Liver (tissue), 8 donors: ENCODE measurements at regions not wholly inside any gene's neighbourhood (a gene's known extent, or its start where the extent isn't known, plus 50 kb on each side); places are given as distances from the start of the nearest gene placed in this dataset.

Experiments
- DNase-seq: peaks from one replicate; pipeline ENCODE4 v3.0.0-alpha.2; 2017; ENCODE audit warnings: low spot score
- H3K27ac ChIP-seq, 2 donors: one replicate each; pipeline ENCODE4 v1.7.0; 2013; ENCODE audit warnings: inconsistent platforms in 2 of 2, low read length in 2 of 2, control low read depth in 1 of 2, low read depth in 1 of 2, mild to moderate bottlenecking in 1 of 2
- H3K27me3 ChIP-seq, 4 donors: one replicate each; pipeline versions ENCODE4 v1.6.1 to v1.7.0; 2013; ENCODE audit warnings: low read length in 3 of 4, inconsistent platforms in 1 of 4, mild to moderate bottlenecking in 1 of 4, moderate library complexity in 1 of 4; ENCODE audit not compliant: control insufficient read depth in 4 of 4, insufficient read depth in 4 of 4
- H3K36me3 ChIP-seq, 4 donors: one replicate each; pipeline versions ENCODE4 v1.6.1 to v1.7.0; 2013; ENCODE audit warnings: low read length in 3 of 4, mild to moderate bottlenecking in 3 of 4, low read depth in 1 of 4, moderate library complexity in 1 of 4; ENCODE audit not compliant: control insufficient read depth in 4 of 4, insufficient read depth in 3 of 4
- H3K4me1 ChIP-seq, 4 donors: one replicate each; pipeline versions ENCODE4 v1.6.1 to v1.7.0; 2013; ENCODE audit warnings: low read length in 3 of 4, mild to moderate bottlenecking in 3 of 4, moderate library complexity in 1 of 4; ENCODE audit not compliant: control insufficient read depth in 4 of 4, insufficient read depth in 4 of 4
- H3K4me3 ChIP-seq, 3 donors: one replicate each; pipeline versions ENCODE4 v1.6.1 to v1.7.0; 2013; ENCODE audit warnings: low read length in 3 of 3, control low read depth in 1 of 3, low read depth in 1 of 3, mild to moderate bottlenecking in 1 of 3
- H3K9ac ChIP-seq, 2 donors: one replicate each; pipeline ENCODE4 v1.7.0; 2013; ENCODE audit warnings: low read length in 2 of 2, mild to moderate bottlenecking in 2 of 2, moderate library complexity in 2 of 2, control low read depth in 1 of 2, low read depth in 1 of 2
- H3K9me3 ChIP-seq, 4 donors: one replicate each; pipeline versions ENCODE4 v1.6.1 to v1.7.0; 2013; ENCODE audit warnings: low read length in 3 of 4; ENCODE audit not compliant: control insufficient read depth in 4 of 4
- EGR1 ChIP-seq, 2 donors: IDR thresholded peaks; 2 replicates each; pipeline ENCODE4 v1.6.1; 2016 to 2018; ENCODE audit warnings: antibody characterized with exemption in 2 of 2, low read depth in 2 of 2
- FOXA1 ChIP-seq: IDR thresholded peaks from 2 replicates; pipeline ENCODE4 v1.6.1; 2016; ENCODE audit warnings: antibody characterized with exemption
- FOXA2 ChIP-seq: IDR thresholded peaks from 2 replicates; pipeline ENCODE4 v1.6.1; 2016; ENCODE audit warnings: antibody characterized with exemption
- GABPA ChIP-seq, 2 donors: IDR thresholded peaks in 1 of 2; conservative IDR thresholded peaks in 1 of 2; 2 replicates each; pipeline ENCODE4 v1.6.1; 2016; ENCODE audit warnings: antibody characterized with exemption in 2 of 2, mild to moderate bottlenecking in 1 of 2, moderate library complexity in 1 of 2
- HNF4A ChIP-seq, 2 donors: conservative IDR thresholded peaks; 2 replicates each; pipeline ENCODE4 v1.6.1; 2016; ENCODE audit warnings: antibody characterized with exemption in 2 of 2, mild to moderate bottlenecking in 2 of 2
- HNF4G ChIP-seq: IDR thresholded peaks from 2 replicates; pipeline ENCODE4 v1.6.1; 2016; ENCODE audit warnings: antibody characterized with exemption
- JUND ChIP-seq, 2 donors: IDR thresholded peaks; 2 replicates each; pipeline ENCODE4 v1.6.1; 2016; ENCODE audit warnings: antibody characterized with exemption in 2 of 2
- NR2F2 ChIP-seq: IDR thresholded peaks from 2 replicates; pipeline ENCODE4 v1.6.1; 2016; ENCODE audit warnings: antibody characterized with exemption
- RAD21 ChIP-seq, 2 donors: IDR thresholded peaks; 2 replicates each; pipeline ENCODE4 v1.6.1; 2016; ENCODE audit warnings: antibody characterized with exemption in 2 of 2, mild to moderate bottlenecking in 2 of 2
- RXRA ChIP-seq, 2 donors: IDR thresholded peaks; 2 replicates each; pipeline ENCODE4 v1.6.1; 2017 to 2018; ENCODE audit warnings: antibody characterized with exemption in 2 of 2, mild to moderate bottlenecking in 1 of 2
- SP1 ChIP-seq: IDR thresholded peaks from 2 replicates; pipeline ENCODE4 v1.6.1; 2018; ENCODE audit warnings: antibody characterized with exemption, mild to moderate bottlenecking
- TAF1 ChIP-seq: conservative IDR thresholded peaks from 2 replicates; pipeline ENCODE4 v1.6.1; 2016; ENCODE audit warnings: antibody characterized with exemption, mild to moderate bottlenecking
- YY1 ChIP-seq: IDR thresholded peaks from 2 replicates; pipeline ENCODE4 v1.6.1; 2016; ENCODE audit warnings: antibody characterized with exemption, mild to moderate bottlenecking
- WGBS: extraction: QIAGEN DNeasy Blood & Tissue Kit; methylation state at CpG from one replicate; pipeline ENCODE4 v1.1.7; 2013; 5-methylcytosine and 5-hydroxymethylcytosine counted together
- TF ChIP-seq, protein P1 (sequence below): IDR thresholded peaks from 2 replicates; pipeline ENCODE4 v1.6.1; 2016; ENCODE audit warnings: antibody characterized with exemption
- TF ChIP-seq, protein P2 (sequence below): fragments of 150-350 bp; IDR thresholded peaks from 2 replicates; pipeline ENCODE4 v1.5.1; 2017; ENCODE audit warnings: improper control_type of control experiment, low read depth, low read length; ENCODE audit not compliant: missing input control
- TF ChIP-seq, protein P3 (sequence below): IDR thresholded peaks from 2 replicates; pipeline ENCODE4 v1.6.1; 2016; ENCODE audit warnings: antibody characterized with exemption
- TF ChIP-seq, protein P4 (sequence below): IDR thresholded peaks from 2 replicates; pipeline ENCODE4 v1.6.1; 2016; ENCODE audit warnings: antibody characterized with exemption, mild to moderate bottlenecking
- TF ChIP-seq, protein P5 (sequence below): IDR thresholded peaks from 2 replicates; pipeline ENCODE4 v1.6.1; 2016; ENCODE audit warnings: antibody characterized with exemption
- donor health status: healthy.
- donor health status: healthy.
- donor health status: healthy.
- donor health status: healthy.
- donor health status: healthy.

DNA sequence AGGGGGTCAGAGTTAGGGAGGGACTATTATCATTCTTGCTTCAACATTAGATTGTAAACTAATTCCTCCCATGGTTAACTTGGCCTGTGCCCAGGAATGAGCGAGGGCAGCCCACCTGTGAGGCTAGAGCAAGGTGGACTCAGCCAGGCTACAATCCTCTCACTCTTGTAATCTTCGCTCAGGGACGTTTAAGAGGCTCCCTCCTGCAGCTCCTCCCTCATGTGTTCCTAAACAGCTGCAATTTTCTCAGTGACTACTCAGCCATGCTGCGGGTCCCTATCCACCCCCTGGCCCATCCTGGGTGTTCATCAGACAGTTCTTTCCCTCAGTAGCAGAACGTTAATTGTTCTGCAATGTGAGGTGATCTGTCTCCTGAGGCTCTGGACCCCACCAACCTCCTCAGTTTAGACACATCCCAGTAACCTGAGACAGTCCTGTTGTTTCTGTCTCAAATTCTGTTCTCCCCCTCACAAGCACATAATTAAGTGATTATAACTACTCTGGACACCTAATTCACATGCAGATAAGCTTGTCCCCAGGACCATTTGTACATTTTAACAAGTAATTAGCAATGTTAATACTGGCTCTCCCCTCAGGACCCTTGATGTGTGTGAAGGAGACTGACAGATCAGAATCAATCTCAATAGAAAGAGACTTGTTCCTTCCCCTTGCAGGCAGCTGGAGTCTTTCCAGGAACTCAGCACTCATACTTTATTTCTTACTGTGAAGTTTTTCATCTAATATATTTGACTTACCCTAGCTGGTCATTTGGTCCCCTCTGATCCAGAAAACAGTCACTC lies 337.2 kb upstream of the B3GAT1 start:
- peak; percentile 3 for DNase-seq
- no peak for TF ChIP-seq HNF4G
- no peak for TF ChIP-seq YY1
- TF ChIP-seq, protein P1, sequence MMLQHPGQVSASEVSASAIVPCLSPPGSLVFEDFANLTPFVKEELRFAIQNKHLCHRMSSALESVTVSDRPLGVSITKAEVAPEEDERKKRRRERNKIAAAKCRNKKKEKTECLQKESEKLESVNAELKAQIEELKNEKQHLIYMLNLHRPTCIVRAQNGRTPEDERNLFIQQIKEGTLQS: no peak
- TF ChIP-seq FOXA1: no peak
- no peak for TF ChIP-seq FOXA2
- TF ChIP-seq, protein P2, sequence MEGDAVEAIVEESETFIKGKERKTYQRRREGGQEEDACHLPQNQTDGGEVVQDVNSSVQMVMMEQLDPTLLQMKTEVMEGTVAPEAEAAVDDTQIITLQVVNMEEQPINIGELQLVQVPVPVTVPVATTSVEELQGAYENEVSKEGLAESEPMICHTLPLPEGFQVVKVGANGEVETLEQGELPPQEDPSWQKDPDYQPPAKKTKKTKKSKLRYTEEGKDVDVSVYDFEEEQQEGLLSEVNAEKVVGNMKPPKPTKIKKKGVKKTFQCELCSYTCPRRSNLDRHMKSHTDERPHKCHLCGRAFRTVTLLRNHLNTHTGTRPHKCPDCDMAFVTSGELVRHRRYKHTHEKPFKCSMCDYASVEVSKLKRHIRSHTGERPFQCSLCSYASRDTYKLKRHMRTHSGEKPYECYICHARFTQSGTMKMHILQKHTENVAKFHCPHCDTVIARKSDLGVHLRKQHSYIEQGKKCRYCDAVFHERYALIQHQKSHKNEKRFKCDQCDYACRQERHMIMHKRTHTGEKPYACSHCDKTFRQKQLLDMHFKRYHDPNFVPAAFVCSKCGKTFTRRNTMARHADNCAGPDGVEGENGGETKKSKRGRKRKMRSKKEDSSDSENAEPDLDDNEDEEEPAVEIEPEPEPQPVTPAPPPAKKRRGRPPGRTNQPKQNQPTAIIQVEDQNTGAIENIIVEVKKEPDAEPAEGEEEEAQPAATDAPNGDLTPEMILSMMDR: no peak
- no peak for TF ChIP-seq RXRA (IDR thresholded peaks at IDR 0.05)
- TF ChIP-seq NR2F2: no peak
- no peak for TF ChIP-seq TAF1
- TF ChIP-seq, protein P3, sequence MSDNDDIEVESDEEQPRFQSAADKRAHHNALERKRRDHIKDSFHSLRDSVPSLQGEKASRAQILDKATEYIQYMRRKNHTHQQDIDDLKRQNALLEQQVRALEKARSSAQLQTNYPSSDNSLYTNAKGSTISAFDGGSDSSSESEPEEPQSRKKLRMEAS: no peak
- TF ChIP-seq GABPA (IDR thresholded peaks at IDR 0.05 in 1 of 2, conservative IDR thresholded peaks at IDR 0.05 in 1 of 2): no peak
- TF ChIP-seq RAD21 (IDR thresholded peaks at IDR 0.05): no peak
- TF ChIP-seq HNF4A (conservative IDR thresholded peaks at IDR 0.05): no peak
- TF ChIP-seq, protein P4, sequence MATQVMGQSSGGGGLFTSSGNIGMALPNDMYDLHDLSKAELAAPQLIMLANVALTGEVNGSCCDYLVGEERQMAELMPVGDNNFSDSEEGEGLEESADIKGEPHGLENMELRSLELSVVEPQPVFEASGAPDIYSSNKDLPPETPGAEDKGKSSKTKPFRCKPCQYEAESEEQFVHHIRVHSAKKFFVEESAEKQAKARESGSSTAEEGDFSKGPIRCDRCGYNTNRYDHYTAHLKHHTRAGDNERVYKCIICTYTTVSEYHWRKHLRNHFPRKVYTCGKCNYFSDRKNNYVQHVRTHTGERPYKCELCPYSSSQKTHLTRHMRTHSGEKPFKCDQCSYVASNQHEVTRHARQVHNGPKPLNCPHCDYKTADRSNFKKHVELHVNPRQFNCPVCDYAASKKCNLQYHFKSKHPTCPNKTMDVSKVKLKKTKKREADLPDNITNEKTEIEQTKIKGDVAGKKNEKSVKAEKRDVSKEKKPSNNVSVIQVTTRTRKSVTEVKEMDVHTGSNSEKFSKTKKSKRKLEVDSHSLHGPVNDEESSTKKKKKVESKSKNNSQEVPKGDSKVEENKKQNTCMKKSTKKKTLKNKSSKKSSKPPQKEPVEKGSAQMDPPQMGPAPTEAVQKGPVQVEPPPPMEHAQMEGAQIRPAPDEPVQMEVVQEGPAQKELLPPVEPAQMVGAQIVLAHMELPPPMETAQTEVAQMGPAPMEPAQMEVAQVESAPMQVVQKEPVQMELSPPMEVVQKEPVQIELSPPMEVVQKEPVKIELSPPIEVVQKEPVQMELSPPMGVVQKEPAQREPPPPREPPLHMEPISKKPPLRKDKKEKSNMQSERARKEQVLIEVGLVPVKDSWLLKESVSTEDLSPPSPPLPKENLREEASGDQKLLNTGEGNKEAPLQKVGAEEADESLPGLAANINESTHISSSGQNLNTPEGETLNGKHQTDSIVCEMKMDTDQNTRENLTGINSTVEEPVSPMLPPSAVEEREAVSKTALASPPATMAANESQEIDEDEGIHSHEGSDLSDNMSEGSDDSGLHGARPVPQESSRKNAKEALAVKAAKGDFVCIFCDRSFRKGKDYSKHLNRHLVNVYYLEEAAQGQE: no peak
- no peak for TF ChIP-seq SP1
- no peak for TF ChIP-seq EGR1 (IDR thresholded peaks at IDR 0.05; ENCODE audit: low read depth in 2 of 2)
- TF ChIP-seq JUND (IDR thresholded peaks at IDR 0.05): no peak

DNA sequence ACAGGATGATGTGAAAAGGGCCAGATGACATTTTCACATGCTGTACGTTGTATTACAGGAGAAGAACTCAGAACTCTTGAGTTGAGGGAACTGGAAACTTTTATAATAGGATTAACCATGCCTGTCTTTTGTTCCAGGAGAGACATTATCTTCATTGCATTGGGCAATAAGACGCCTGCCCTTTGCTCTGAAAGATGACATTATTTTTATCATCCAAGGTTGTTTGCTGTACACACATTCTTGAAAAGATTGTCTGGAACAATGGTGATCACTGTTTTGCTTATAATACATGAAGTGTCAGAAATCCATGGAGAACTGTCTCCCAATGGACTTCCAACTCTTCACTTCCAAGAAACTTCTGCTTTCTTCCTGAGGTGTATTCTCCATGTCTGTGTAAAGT lies 334.6 kb upstream of the B3GAT1 start:
- H3K27ac ChIP-seq: no peak overlapping the region
- H3K9me3 ChIP-seq: peaks cover 0 to 12% (median 6%) of the 10 kb centered on the region in 4 donors
- H3K36me3 ChIP-seq: no peaks in the 10 kb centered on the region
- H3K4me1 ChIP-seq: peaks cover 0 to 8% (median under 1%) of the 10 kb centered on the region in 4 donors
- no peak overlapping the region for H3K9ac ChIP-seq
- 83% methylated on average over 2 of the region's 2 CpGs for WGBS
- H3K4me3 ChIP-seq: no peak overlapping the region
- no peaks in the 10 kb centered on the region for H3K27me3 ChIP-seq
- no peak for TF ChIP-seq EGR1 (IDR thresholded peaks at IDR 0.05; ENCODE audit: low read depth in 2 of 2)
- no peak for TF ChIP-seq FOXA2
- TF ChIP-seq, protein P5, sequence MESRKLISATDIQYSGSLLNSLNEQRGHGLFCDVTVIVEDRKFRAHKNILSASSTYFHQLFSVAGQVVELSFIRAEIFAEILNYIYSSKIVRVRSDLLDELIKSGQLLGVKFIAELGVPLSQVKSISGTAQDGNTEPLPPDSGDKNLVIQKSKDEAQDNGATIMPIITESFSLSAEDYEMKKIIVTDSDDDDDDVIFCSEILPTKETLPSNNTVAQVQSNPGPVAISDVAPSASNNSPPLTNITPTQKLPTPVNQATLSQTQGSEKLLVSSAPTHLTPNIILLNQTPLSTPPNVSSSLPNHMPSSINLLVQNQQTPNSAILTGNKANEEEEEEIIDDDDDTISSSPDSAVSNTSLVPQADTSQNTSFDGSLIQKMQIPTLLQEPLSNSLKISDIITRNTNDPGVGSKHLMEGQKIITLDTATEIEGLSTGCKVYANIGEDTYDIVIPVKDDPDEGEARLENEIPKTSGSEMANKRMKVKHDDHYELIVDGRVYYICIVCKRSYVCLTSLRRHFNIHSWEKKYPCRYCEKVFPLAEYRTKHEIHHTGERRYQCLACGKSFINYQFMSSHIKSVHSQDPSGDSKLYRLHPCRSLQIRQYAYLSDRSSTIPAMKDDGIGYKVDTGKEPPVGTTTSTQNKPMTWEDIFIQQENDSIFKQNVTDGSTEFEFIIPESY: no peak
- TF ChIP-seq JUND (IDR thresholded peaks at IDR 0.05): no peak
- TF ChIP-seq TAF1: no peak
- TF ChIP-seq, protein P3: no peak
- TF ChIP-seq, protein P4: no peak
- DNase-seq: no peak

More for the DNA sequence above, 337.2 kb upstream of the B3GAT1 start:
- no peak overlapping the region for H3K4me3 ChIP-seq
- H3K27ac ChIP-seq: no peak overlapping the region
- no peak overlapping the region for H3K9ac ChIP-seq
- no peaks in the 10 kb centered on the region for H3K27me3 ChIP-seq
- H3K4me1 ChIP-seq: no peaks in the 10 kb centered on the region
- H3K9me3 ChIP-seq: peaks cover 0 to 12% (median 6%) of the 10 kb centered on the region in 4 donors
- H3K36me3 ChIP-seq: no peaks in the 10 kb centered on the region
- 74% methylated on average over 5 of the region's 5 CpGs for WGBS
